ENCODE measurements at regions not wholly inside any gene's neighbourhood (a gene's known extent, or its start where the extent isn't known, plus 50 kb on each side); places are given as distances from the start of the nearest gene placed in this dataset.
A peak's percentile ranks its signal among the peaks of the same experiment; 100 is the strongest.

DNA sequence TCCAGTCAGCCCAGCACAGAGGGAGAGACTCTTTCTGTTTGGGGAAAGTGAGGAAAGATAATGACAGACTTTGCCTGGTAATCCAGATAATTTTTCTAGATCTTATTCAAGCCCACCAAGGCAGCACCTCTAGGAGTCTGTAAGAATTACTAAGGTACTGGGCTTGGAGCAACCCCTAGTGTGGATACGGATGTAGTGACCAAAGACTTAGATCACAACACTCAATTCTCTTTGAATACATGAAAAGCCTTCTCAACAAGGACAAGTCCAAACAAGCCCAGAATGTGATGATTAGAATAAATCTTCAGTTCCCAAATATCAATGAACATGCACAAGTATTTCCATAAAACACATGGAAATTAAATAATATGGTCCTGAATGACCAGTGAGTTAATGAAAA is 206.9 kb downstream of the MRPL39 start:
- TF ChIP-seq, protein P1, sequence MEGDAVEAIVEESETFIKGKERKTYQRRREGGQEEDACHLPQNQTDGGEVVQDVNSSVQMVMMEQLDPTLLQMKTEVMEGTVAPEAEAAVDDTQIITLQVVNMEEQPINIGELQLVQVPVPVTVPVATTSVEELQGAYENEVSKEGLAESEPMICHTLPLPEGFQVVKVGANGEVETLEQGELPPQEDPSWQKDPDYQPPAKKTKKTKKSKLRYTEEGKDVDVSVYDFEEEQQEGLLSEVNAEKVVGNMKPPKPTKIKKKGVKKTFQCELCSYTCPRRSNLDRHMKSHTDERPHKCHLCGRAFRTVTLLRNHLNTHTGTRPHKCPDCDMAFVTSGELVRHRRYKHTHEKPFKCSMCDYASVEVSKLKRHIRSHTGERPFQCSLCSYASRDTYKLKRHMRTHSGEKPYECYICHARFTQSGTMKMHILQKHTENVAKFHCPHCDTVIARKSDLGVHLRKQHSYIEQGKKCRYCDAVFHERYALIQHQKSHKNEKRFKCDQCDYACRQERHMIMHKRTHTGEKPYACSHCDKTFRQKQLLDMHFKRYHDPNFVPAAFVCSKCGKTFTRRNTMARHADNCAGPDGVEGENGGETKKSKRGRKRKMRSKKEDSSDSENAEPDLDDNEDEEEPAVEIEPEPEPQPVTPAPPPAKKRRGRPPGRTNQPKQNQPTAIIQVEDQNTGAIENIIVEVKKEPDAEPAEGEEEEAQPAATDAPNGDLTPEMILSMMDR (conservative IDR thresholded peaks at IDR 0.05; ENCODE audit: low read depth, low read length): no peak

DNA sequence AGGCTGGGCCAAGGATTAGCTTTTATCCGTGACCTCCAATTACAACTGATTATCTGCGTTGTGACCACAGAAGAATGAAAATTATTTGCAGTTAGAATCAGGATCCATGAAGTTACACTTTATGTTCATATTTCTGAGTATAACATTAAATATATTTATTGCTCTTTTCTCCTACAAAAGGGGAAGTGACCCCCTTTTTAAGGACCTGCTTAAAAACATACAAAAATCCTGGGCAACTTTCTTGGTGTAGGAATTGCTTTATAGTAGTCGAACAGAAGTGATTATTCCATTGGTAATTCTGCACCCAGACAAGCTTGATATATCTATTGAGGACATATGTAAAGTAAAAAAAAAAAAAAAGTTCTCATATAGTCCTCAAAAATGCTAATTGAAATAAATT is 208.7 kb downstream of the MRPL39 start:
- TF ChIP-seq, protein P1 (conservative IDR thresholded peaks at IDR 0.05; ENCODE audit: low read depth, low read length): no peak
- H3K4me3 ChIP-seq (ENCODE audit: low read length): no peak overlapping the region
- DNase-seq (ENCODE audit: low read depth): no peak

More for the DNA sequence above, 206.9 kb downstream of the MRPL39 start:
- no peak overlapping the region for H3K4me3 ChIP-seq (ENCODE audit: low read length)
- DNase-seq (ENCODE audit: low read depth): no peak

DNA sequence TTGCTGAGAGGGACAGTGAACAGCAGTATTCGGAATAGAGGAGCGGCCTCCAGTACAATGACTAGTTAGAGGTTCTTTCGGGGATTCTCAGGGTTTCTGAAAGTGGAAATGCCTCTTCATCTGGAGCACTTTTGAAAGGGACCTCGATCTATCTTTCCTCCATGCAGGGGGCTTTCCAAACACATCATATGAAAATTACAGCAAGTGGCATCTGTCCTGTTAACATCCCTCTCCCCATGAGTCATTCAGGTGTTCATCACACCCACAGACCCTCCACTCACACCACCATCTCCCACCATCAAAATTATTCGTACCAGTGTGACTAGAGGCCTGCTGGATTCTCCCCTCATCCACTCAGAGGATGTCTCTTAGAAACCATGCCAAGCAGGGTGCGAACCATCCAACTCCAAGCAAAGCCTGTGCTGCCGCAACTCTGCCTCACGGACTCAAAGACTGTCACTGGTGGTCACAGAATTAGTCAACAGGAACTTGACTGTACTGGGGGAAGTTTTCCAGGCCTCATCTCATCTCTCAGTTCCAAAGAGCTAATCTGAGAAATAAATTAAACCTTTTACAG is 211.1 kb downstream of the MRPL39 start:
- DNase-seq (ENCODE audit: low read depth): no peak
- TF ChIP-seq, protein P1 (conservative IDR thresholded peaks at IDR 0.05; ENCODE audit: low read depth, low read length): no peak
- no peak overlapping the region for H3K4me3 ChIP-seq (ENCODE audit: low read length)

DNA sequence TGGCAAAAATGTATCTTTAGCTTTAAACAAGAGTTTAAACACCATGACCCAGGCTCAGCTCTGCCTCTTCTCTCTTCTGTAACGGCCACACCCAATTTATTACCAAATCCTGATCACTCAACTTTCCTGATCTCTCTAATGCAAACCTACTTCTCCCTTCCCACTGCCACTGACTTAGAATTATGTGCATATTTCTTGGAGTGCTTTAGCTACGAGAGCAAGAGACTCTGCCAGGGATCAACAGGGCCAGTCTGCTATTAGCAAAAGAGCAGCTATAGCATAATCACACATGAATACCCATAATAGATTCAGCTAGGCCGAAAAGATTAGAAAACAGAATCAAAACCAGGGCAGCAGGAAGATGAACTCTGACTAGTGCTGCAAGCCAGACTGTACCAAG is 215.5 kb downstream of the MRPL39 start:
- DNase-seq (ENCODE audit: low read depth): no peak
- no peak overlapping the region for H3K4me3 ChIP-seq (ENCODE audit: low read length)
- TF ChIP-seq, protein P1 (conservative IDR thresholded peaks at IDR 0.05; ENCODE audit: low read depth, low read length): no peak

DNA sequence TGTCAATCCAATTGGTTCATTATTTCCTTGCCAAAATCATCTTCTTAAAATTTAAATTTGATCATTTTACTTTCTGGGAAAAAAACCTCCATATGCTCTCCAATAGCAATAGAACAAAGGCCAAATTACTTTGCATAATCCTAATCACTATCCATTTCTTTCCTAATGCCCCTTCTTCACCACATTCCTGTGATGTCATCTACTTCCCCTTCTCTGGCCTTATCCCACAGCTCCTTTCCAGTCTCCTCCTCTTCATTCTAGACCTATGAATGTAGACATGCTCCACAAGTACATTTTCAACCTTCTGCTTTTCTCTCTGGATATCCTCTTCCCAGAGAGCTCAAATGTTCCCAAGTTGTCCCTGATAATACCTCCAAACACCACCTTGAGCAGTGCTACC is 216.6 kb downstream of the MRPL39 start:
- no peak for DNase-seq (ENCODE audit: low read depth)
- TF ChIP-seq, protein P1 (conservative IDR thresholded peaks at IDR 0.05; ENCODE audit: low read depth, low read length): no peak
- H3K4me3 ChIP-seq (ENCODE audit: low read length): no peak overlapping the region

DNA sequence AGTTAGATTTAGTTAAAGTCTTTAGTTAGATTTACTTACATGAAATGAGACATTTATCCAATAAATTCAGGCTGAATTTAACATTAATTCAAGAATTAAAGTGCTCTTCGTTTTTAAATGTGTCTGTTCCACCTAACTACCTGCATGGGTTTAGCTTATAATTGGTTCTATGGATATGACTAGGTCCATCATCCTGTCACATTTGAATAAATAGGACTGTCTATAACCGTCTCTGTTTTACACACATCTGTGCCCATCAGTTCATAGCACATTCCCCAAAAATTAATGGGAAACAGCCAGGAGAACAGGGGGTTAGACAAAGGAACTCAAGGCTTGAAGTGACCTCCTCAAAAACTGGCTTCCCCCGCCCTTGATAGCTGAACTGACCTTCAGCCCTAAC is 219.6 kb downstream of the MRPL39 start:
- TF ChIP-seq, protein P1 (conservative IDR thresholded peaks at IDR 0.05; ENCODE audit: low read depth, low read length): no peak
- H3K4me3 ChIP-seq (ENCODE audit: low read length): no peak overlapping the region
- no peak for DNase-seq (ENCODE audit: low read depth)

DNA sequence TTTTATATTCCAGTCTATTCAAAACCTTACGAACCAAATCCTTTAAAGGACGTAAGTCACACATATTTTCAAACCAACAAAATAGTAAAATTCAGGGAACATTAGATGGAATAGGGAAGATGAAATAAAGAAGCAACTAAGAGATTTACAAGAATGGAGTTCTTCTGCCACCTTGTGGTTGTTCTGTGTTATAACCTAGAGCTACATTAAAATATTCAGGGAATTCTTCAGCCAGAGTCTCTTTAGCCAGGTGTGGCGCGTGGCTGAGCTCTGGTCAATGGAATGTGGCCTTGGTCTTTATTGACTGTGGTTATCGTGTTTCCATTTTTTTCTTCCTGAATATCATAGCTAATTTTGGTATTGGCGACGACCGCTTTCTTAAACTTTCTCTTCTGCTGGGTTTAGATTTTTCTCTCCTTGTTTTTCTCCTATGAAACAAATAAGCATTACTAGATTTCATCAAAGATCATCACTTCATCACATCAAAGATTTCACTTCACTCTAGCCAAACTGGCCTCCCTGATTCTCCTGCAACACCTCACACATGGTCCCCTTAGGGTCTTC is 221.3 kb downstream of the MRPL39 start:
- peak; percentile 28 for DNase-seq (ENCODE audit: low read depth)
- no peak overlapping the region for H3K4me3 ChIP-seq (ENCODE audit: low read length)
- TF ChIP-seq, protein P1 (conservative IDR thresholded peaks at IDR 0.05; ENCODE audit: low read depth, low read length): peak; percentile 58

Measured in retinal pigment epithelial cell (primary cell).